ENCODE measurements at regions not wholly inside any gene's neighbourhood (a gene's known extent, or its start where the extent isn't known, plus 50 kb on each side); places are given as distances from the start of the nearest gene placed in this dataset.
"Not testable (repeated sequence)": the region's sequence is repeated elsewhere in the genome, so short reads cannot be mapped to it uniquely, and the experiment has no call there.

DNA sequence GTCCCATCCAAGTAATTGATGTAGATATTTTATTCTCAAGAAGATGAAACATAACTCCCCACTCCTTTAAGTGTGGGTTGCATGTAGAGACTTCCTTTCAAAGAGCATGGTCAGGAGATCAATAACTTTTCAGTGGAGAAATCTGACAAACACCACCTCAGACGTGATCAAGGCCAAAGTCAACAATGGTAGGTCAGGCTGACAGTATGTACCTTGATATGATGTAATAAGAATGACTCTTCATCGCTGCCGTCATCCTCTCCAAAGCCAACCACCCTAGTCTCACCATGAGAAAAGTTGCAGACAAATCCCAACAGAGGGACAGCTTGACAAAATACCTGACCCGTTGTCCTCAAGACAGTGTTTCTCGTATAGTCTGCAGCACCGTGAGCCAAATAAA, 67.3 kb upstream of the DHRSX start:
- Mint-ChIP-seq H3K27ac (no peak overlapping the region), H3K36me3 (ENCODE audit: low read depth) (no peaks in the 10 kb centered on the region), H3K9me3 (peaks cover 12% of the 10 kb centered on the region), H3K27me3 (peaks cover 2% of the 10 kb centered on the region), H3K4me3 (no peak overlapping the region), H3K4me1 (ENCODE audit: low read depth) (no peaks in the 10 kb centered on the region)
- intact Hi-C loops (cut with micrococcal nuclease), result no loop called here

DNA sequence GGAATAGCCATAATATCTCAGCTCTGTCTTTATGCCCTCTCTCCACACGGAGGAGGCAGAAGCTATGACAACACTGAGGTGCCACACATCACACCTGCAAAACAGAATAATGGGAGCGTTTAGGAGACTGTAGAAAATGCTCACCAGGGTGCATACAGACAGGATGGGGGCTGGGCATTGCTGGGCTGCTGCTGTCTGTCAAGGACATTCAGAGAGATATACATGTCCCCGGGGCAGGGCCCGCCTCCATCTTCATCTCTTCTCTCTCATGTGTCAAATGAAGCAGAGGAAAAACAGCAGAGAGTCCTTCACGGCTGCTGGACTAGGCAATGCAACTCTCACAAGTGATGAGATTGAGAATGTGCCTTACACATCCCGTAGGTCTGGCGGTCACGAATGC, 65.3 kb upstream of the DHRSX start:
- H3K27me3 Mint-ChIP-seq, result peaks cover 2% of the 10 kb centered on the region
- H3K27ac Mint-ChIP-seq, result no peak overlapping the region
- no peak overlapping the region for H3K4me3 Mint-ChIP-seq
- intact Hi-C loops (cut with micrococcal nuclease), result no loop called here
- peaks cover 12% of the 10 kb centered on the region for H3K9me3 Mint-ChIP-seq
- H3K36me3 Mint-ChIP-seq (ENCODE audit: low read depth), result no peaks in the 10 kb centered on the region
- no peaks in the 10 kb centered on the region for H3K4me1 Mint-ChIP-seq (ENCODE audit: low read depth)

DNA sequence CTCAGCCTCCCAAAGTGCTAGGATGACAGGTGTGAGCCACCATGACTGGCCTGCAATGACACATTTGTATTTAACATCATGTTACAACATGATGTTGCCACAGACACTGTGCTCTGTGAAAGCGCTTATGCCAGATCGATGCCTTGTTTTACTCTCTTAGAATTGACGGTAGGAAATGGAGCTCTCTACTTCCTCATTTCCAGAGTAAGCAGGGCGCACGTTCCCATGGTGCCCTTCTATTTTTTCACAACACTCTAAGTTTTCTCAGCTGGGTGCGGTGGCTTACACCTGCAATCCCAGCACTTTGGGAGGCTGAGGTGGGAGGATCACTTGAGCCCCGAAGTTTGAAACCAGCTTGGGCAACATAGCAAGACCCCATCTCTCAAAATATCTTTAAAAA, 60.7 kb upstream of the DHRSX start:
- no peak overlapping the region for H3K4me3 Mint-ChIP-seq
- peaks cover 7% of the 10 kb centered on the region for H3K27me3 Mint-ChIP-seq
- H3K9me3 Mint-ChIP-seq, result no peaks in the 10 kb centered on the region
- H3K4me1 Mint-ChIP-seq (ENCODE audit: low read depth), result no peaks in the 10 kb centered on the region
- no peaks in the 10 kb centered on the region for H3K36me3 Mint-ChIP-seq (ENCODE audit: low read depth)
- H3K27ac Mint-ChIP-seq, result no peak overlapping the region
- intact Hi-C loops (cut with micrococcal nuclease), result no loop called here

DNA sequence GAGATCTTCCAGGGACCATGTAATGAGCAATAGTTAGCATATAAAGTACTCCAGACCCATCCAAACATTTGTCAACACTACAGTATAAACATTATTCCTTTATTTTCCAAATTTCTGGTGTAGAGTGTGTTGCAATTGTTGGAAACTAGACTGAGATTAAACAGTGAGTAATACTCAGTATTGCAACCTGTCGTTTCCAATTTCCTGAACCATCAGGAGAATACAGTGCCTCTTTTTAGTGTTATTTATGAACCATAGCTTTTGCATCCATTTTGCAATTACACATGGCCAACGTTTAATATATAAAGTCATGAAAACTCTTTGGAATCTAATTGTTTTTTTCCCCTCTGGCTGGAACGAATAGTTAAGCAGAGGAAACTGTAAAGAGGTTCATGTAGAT, 58.3 kb upstream of the DHRSX start:
- Mint-ChIP-seq H3K27me3 (peaks cover 7% of the 10 kb centered on the region), H3K4me1 (ENCODE audit: low read depth) (no peaks in the 10 kb centered on the region)
- intact Hi-C loops (cut with micrococcal nuclease), result no loop called here

DNA sequence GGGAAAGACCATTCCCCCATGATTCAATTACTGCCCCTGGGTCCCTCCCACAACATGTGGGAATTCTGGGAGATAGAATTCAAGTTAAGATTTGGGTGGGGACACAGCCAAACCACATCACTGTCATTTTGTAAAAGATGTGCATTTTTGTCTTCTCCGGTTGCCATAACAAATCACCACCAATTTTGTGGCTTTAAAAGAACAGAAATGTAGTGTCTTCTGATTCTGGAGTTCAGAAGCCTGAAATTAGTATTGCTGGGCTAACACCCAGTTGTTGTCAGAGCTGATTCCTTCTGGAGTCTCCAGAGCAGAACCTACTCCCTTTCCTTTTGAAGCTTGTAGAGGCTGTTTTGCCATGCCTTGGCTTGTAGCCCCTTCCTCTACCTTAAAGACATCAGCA, 54.1 kb upstream of the DHRSX start:
- Mint-ChIP-seq H3K9me3 (peaks cover 11% of the 10 kb centered on the region), H3K27ac (no peak overlapping the region), H3K27me3 (peaks cover 9% of the 10 kb centered on the region), H3K4me3 (no peak overlapping the region), H3K36me3 (ENCODE audit: low read depth) (no peaks in the 10 kb centered on the region), H3K4me1 (ENCODE audit: low read depth) (no peaks in the 10 kb centered on the region)
- intact Hi-C loops (cut with micrococcal nuclease), result no loop called here

More for the DNA sequence above, 58.3 kb upstream of the DHRSX start:
- H3K36me3 Mint-ChIP-seq (ENCODE audit: low read depth), result no peaks in the 10 kb centered on the region
- H3K9me3 Mint-ChIP-seq, result peaks cover 11% of the 10 kb centered on the region
- no peak overlapping the region for H3K27ac Mint-ChIP-seq
- no peak overlapping the region for H3K4me3 Mint-ChIP-seq

DNA sequence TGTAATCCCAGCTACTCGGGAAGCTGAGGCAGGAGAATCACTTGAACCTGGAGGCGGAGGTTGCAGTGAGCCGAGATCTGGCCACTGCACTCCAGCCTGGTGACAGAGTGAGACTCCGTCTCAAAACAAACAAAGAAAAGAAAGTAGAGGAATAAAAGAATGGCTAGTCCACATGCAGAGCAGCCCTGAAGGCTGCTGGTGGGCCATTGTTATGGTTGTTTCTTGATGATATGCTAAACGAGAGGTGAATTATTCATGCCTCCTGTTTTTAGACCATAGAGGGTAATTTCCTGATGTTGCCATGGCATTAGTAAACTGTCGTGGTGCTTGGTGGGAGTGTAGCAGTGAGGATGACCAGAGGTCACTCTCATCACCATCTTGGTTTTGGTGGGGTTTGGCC, 53.3 kb upstream of the DHRSX start:
- H3K36me3 Mint-ChIP-seq (ENCODE audit: low read depth); H3K4me3 Mint-ChIP-seq; H3K4me1 Mint-ChIP-seq (ENCODE audit: low read depth); H3K27ac Mint-ChIP-seq; H3K27me3 Mint-ChIP-seq; intact Hi-C loops (cut with micrococcal nuclease): not testable (repeated sequence)
- H3K9me3 Mint-ChIP-seq, result peaks cover 11% of the 10 kb centered on the region

DNA sequence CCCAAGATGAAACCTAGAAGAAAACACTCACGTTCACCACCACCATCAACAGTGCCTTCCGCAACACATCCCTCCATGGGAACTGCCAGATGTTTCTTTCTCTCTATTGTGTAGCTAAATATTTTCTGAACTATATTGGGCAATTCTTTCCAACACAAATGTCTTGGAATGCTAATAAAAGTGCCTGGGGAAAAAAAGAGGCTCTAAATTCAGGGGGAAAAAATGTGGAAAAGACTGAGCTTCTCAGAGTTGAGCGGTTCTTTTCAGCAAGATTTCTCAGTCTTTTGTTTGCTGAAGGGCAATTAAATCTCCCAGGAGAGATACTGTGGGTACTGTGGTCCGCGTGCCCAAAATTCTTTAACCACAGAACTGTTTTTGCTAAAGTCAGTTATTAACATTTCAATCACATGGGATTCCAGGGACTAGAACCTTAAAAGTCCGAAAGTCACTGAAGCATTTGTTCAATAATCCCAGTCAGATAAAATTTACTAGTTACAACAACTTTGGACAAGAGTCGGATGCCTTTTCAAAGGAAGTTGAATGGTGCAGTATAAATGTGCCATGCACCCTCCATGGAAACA, 51.9 kb upstream of the DHRSX start:
- no peak overlapping the region for H3K27ac Mint-ChIP-seq
- H3K27me3 Mint-ChIP-seq, result peaks cover 6% of the 10 kb centered on the region
- no peaks in the 10 kb centered on the region for H3K36me3 Mint-ChIP-seq (ENCODE audit: low read depth)
- peaks cover 11% of the 10 kb centered on the region for H3K9me3 Mint-ChIP-seq
- no peak overlapping the region for H3K4me3 Mint-ChIP-seq
- intact Hi-C loops (cut with micrococcal nuclease), result no loop called here
- H3K4me1 Mint-ChIP-seq (ENCODE audit: low read depth), result no peaks in the 10 kb centered on the region

DNA sequence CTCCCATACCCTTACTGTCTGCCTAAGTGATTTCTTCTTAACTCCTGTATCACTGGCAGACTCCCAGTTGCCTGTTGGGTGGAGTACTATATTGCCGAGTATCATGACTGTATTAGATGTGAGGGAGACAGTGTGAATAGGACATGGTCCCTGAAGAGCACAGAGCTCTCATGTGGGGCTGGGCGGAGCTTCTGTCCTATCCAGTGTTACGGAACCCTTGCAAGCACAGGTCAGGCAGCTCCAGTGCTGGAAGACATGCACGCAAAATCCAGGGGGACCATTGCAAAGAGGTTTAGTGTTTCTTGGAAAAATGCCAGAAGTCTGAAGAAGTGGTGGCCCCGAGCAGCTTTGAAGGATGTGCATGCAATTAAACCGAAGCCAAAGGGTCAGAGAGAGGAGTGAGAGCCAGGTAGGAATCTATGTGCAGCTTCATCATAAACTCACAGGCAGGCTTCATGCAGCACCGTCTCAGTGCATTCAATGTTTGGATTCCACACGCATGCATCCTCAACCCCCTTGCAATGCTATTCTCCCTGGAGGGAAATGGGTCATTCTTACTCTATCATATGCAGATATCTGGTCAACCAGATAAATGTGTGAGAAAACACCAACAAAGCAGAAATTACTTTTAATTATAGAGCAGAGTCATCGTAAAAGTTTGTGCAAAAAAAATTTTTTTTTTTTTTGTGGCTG, 49.7 kb upstream of the DHRSX start:
- no peak overlapping the region for H3K4me3 Mint-ChIP-seq
- peaks cover 24% of the 10 kb centered on the region for H3K9me3 Mint-ChIP-seq
- intact Hi-C loops (cut with micrococcal nuclease), result no loop called here
- no peaks in the 10 kb centered on the region for H3K4me1 Mint-ChIP-seq (ENCODE audit: low read depth)
- no peak overlapping the region for H3K27ac Mint-ChIP-seq
- H3K36me3 Mint-ChIP-seq (ENCODE audit: low read depth), result no peaks in the 10 kb centered on the region
- H3K27me3 Mint-ChIP-seq, result peaks cover 6% of the 10 kb centered on the region
